ENCODE measurements at regions not wholly inside any gene's neighbourhood (a gene's known extent, or its start where the extent isn't known, plus 50 kb on each side); places are given as distances from the start of the nearest gene placed in this dataset.

DNA sequence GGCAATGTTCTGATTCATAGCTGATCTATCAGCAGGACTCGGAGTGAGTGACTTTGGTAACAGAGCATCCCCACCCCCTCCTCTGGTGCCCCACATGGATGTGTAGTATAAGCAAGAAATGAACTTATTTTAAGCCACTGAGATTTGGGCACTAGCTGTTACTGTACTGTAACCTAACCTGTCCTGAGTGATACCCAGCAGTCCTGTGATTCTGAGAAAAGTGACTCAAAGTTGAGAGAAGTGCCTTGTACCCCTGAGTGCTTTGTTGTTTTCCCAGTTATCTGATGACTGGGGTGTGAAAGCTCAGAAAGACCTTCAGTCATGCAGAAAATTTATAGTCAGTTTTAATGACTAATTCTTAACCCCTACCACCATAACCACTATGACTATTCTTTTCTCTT is 439.9 kb upstream of the RBMS3 start:
- TF ChIP-seq, protein P1, sequence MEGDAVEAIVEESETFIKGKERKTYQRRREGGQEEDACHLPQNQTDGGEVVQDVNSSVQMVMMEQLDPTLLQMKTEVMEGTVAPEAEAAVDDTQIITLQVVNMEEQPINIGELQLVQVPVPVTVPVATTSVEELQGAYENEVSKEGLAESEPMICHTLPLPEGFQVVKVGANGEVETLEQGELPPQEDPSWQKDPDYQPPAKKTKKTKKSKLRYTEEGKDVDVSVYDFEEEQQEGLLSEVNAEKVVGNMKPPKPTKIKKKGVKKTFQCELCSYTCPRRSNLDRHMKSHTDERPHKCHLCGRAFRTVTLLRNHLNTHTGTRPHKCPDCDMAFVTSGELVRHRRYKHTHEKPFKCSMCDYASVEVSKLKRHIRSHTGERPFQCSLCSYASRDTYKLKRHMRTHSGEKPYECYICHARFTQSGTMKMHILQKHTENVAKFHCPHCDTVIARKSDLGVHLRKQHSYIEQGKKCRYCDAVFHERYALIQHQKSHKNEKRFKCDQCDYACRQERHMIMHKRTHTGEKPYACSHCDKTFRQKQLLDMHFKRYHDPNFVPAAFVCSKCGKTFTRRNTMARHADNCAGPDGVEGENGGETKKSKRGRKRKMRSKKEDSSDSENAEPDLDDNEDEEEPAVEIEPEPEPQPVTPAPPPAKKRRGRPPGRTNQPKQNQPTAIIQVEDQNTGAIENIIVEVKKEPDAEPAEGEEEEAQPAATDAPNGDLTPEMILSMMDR (IDR thresholded peaks at IDR 0.05; ENCODE audit: low read depth, low read length), result no peak
- TF ChIP-seq POLR2A (IDR thresholded peaks at IDR 0.05; ENCODE audit: extremely low read depth, insufficient read length), result no peak
